Lower lobe of right lung (tissue), 2 donors: ENCODE measurements at regions not wholly inside any gene's neighbourhood (a gene's known extent, or its start where the extent isn't known, plus 50 kb on each side); places are given as distances from the start of the nearest gene placed in this dataset.
"Not testable (repeated sequence)": the region's sequence is repeated elsewhere in the genome, so short reads cannot be mapped to it uniquely, and the experiment has no call there.

Source experiments
- ATAC-seq, 2 donors: fragments of 200-7000 bp; cut with Tn5 transposase; one replicate each; pipeline ENCODE4 v1.9.1; 2020 to 2022; ENCODE audit warnings: mild to moderate bottlenecking in 2 of 2, moderate library complexity in 2 of 2
- DNase-seq: peaks from one replicate; pipeline ENCODE4 v3.0.0-alpha.2; 2020
- H3K27ac ChIP-seq: fragments of 200-600 bp; one replicate; pipeline ENCODE4 v1.8.0; 2022
- H3K27me3 ChIP-seq: fragments of 200-600 bp; one replicate; pipeline ENCODE4 v1.8.0; 2022; ENCODE audit warnings: low read depth
- H3K36me3 ChIP-seq: fragments of 200-600 bp; one replicate; pipeline ENCODE4 v1.8.0; 2022; ENCODE audit warnings: mild to moderate bottlenecking
- H3K4me1 ChIP-seq: fragments of 200-600 bp; one replicate; pipeline ENCODE4 v1.8.0; 2022
- H3K4me3 ChIP-seq: fragments of 200-600 bp; one replicate; pipeline ENCODE4 v1.8.0; 2022; ENCODE audit warnings: mild to moderate bottlenecking
- H3K9me3 ChIP-seq: fragments of 200-600 bp; one replicate; pipeline ENCODE4 v1.8.0; 2022
- intact Hi-C: fragments of 100-400 bp; cut with DNase I; formaldehyde crosslinking; loops from one replicate; pipeline ENCODE4 v1.11.0; 2022
- TF ChIP-seq, protein P1 (sequence below): fragments of 200-600 bp; IDR thresholded peaks from one replicate; pipeline ENCODE4 v1.8.0; 2022; ENCODE audit warnings: antibody characterized with exemption, mild to moderate bottlenecking
- donor health status: DM: no; HTN: yes; CAD: no; lungs with severe emphysema.

DNA sequence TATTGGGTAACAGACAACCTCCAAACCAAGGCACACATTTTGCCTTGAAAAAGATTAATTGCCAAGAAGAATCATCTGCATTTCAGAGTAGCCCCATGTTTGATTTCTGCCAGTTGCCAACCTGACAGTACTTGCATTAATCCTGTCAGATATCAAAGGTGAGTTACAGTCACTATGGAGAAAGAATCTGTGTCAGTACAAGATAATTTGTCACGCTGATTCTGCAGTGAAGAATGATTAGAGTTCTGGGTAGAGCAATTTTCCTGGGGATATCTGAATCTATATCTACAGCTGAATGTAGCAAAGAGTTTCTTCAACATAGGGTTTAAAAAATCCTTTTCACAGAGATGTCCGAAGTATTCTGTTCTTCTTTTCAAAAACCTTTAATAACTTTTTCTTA lies 150.7 kb downstream of the AKAP11 start:
- no peaks in the 10 kb centered on the region for H3K36me3 ChIP-seq
- H3K27me3 ChIP-seq: no peaks in the 10 kb centered on the region
- H3K4me1 ChIP-seq: no peaks in the 10 kb centered on the region
- H3K4me3 ChIP-seq: no peak overlapping the region
- no peaks in the 10 kb centered on the region for H3K9me3 ChIP-seq
- no peak for DNase-seq
- H3K27ac ChIP-seq: no peak overlapping the region
- no peak for ATAC-seq
- TF ChIP-seq, protein P1, sequence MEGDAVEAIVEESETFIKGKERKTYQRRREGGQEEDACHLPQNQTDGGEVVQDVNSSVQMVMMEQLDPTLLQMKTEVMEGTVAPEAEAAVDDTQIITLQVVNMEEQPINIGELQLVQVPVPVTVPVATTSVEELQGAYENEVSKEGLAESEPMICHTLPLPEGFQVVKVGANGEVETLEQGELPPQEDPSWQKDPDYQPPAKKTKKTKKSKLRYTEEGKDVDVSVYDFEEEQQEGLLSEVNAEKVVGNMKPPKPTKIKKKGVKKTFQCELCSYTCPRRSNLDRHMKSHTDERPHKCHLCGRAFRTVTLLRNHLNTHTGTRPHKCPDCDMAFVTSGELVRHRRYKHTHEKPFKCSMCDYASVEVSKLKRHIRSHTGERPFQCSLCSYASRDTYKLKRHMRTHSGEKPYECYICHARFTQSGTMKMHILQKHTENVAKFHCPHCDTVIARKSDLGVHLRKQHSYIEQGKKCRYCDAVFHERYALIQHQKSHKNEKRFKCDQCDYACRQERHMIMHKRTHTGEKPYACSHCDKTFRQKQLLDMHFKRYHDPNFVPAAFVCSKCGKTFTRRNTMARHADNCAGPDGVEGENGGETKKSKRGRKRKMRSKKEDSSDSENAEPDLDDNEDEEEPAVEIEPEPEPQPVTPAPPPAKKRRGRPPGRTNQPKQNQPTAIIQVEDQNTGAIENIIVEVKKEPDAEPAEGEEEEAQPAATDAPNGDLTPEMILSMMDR: no peak
- intact Hi-C loops: no loop called here

DNA sequence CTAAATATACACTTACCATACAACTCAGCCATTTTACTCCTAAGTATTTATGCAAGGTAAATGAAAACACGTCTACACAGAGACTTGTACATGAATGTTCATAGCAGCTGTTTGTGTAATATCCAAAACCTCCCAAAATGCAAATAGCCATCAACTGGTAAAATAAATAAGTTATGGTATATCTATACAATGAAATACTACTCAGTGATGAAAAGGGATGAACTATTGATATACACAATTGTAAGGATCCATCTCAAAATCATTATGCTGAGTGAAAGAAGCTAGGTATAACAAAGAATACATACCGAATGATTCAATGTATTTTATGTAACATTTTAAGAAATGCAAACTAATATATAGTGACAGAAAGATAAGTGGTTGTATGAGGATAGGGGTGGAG lies 149.8 kb upstream of the TNFSF11 start:
- H3K9me3 ChIP-seq: no peaks in the 10 kb centered on the region
- intact Hi-C loops: no loop called here

DNA sequence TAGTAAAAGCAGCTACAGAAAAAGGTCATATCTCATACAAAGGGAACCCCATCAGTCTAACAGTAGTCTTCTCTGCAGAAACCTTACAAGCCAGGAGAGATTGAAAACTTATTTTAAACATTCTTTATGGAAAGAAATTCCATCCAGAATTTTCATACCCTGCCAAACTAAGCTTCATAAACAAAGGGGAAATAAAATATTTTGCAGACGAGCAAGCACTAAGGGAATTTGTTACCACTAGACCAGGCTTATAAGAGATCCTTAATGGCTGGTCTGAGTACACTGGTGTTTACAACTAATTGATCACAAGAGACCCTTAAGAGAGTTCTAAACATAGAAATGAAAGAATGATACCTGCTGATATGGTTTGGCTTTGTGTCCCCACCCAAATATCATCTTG lies 128.6 kb upstream of the TNFSF11 start:
- Histone ChIP-seq H3K4me1 (no peaks in the 10 kb centered on the region), H3K27ac (no peak overlapping the region), H3K36me3 (no peaks in the 10 kb centered on the region), H3K9me3 (peaks cover 16% of the 10 kb centered on the region), H3K27me3 (no peaks in the 10 kb centered on the region), H3K4me3 (no peak overlapping the region)
- DNase-seq (no peak), ATAC-seq (no peak)
- TF ChIP-seq, protein P1: no peak
- intact Hi-C loops: no loop called here

More for the DNA sequence above, 149.8 kb upstream of the TNFSF11 start:
- Histone ChIP-seq H3K4me3 (no peak overlapping the region), H3K4me1 (no peaks in the 10 kb centered on the region), H3K27ac (no peak overlapping the region), H3K27me3 (no peaks in the 10 kb centered on the region), H3K36me3 (no peaks in the 10 kb centered on the region)
- DNase-seq (no peak), ATAC-seq (no peak)
- TF ChIP-seq, protein P1: no peak

DNA sequence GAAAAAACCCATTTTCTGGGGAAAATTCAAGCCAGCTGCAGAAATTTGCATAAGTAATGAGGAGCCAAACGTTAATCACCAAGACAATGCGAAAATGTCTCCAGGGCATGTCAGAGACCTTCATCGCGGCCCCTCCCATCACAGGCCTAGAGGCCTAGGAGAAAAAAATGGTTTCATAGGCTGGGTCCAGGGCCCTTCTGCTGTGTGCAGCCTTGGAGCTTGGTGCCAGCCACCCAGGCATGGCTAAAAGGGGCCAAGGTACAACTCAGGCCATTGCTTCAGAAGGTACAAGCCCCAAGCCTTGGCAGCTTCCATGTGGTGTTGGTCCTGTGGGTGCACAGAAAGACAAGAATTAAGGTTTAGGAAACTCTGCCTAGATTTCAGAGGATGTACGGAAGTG lies 127.4 kb upstream of the TNFSF11 start:
- H3K4me1 ChIP-seq, DNase-seq, H3K36me3 ChIP-seq, H3K27ac ChIP-seq, H3K4me3 ChIP-seq, ATAC-seq, intact Hi-C loops, H3K27me3 ChIP-seq: not testable (repeated sequence)
- H3K9me3 ChIP-seq: peaks cover 16% of the 10 kb centered on the region

DNA sequence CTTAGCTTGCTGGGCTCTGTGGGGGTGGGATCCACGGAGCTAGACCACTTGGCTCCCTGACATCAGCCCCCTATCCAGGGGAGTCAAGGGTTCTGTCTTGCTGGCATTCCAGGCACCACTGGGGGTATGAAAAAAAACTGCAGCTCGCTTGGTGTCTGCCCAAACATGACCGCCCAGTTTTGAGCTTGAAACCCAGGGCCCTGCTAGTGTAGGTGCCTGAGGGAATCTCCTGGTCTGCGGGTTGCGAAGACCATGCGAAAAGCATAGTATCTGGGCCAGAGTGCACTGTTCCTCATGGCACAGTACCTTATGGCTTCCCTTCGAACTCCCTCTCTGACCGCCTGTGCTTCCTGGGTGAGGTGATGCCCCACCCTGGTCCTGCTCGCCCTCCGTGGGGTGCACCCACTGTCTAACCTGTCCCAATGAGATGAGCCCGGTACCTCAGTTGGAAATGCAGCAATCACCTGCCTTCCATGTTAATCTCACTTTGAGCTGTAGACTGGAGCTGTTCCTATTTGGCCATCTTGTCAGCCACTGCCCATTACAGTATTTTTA lies 120.8 kb upstream of the TNFSF11 start:
- ATAC-seq: no peak
- no peak overlapping the region for H3K27ac ChIP-seq
- no peaks in the 10 kb centered on the region for H3K9me3 ChIP-seq
- intact Hi-C loops: no loop called here
- no peaks in the 10 kb centered on the region for H3K27me3 ChIP-seq
- TF ChIP-seq, protein P1: no peak
- DNase-seq: no peak
- H3K4me1 ChIP-seq: no peaks in the 10 kb centered on the region
- H3K4me3 ChIP-seq: no peak overlapping the region
- H3K36me3 ChIP-seq: no peaks in the 10 kb centered on the region

DNA sequence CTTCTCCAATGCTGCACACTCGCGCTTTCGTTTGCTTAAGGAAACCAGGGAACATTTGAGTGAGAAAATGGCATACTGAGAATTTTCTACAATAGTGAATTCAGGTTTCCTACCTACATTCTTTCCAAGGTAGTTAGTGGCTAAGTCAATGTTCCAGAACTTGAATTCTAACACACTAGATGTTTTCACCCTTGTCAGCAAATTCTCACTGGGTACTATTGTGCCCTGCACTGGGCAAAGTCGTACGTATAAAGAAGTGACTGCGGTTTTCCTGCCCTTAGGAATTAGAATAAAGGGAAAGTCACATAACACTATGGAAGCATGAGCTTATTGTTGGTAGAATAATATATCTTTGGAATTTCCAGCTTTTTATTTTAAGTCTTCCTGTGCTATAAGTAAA lies 119.2 kb upstream of the TNFSF11 start:
- no peak for ATAC-seq
- intact Hi-C loops: no loop called here
- Histone ChIP-seq H3K27ac (no peak overlapping the region), H3K9me3 (no peaks in the 10 kb centered on the region), H3K27me3 (no peaks in the 10 kb centered on the region), H3K4me3 (no peak overlapping the region), H3K36me3 (no peaks in the 10 kb centered on the region), H3K4me1 (no peaks in the 10 kb centered on the region)
- TF ChIP-seq, protein P1: no peak
- DNase-seq: no peak
